GM12878 (cell line): ENCODE measurements at regions not wholly inside any gene's neighbourhood (a gene's known extent, or its start where the extent isn't known, plus 50 kb on each side); places are given as distances from the start of the nearest gene placed in this dataset.

ENCODE experiments used
- ATAC-seq: fragments of 200-7000 bp; cut with Tn5 transposase; 3 replicates; pipeline ENCODE4 v1.9.1; 2020; ENCODE audit warnings: mild to moderate bottlenecking, moderate library complexity
- BruUV-seq: library from RNA; stranded (reverse); fragments of 400-500 nt; replicated peaks from 2 replicates; lab custom pipeline; 2021; lab: Mats Ljungman, UMichigan
- CTCF ChIA-PET: fragments of 300-600 bp; sonication (Branson Sonifier 250); formaldehyde crosslinking; extraction: SDS; loops from one replicate; lab custom pipeline; 2021; ENCODE audit warnings: inconsistent platforms; lab: Yijun Ruan, JAX
- POLR2A ChIA-PET: fragments of 350-600 bp; formaldehyde crosslinking; extraction: SDS; loops from one replicate; lab custom pipeline; 2021; ENCODE audit warnings: inconsistent platforms; lab: Charles Lee
- RAD21 ChIA-PET: fragments of 300-600 bp; sonication (Branson Sonifier 250); formaldehyde crosslinking; loops from one replicate; lab custom pipeline; 2023; ENCODE audit warnings: antibody characterized with exemption; ENCODE audit not compliant: unreplicated experiment; lab: Charles Lee
- SMC1A ChIA-PET: fragments of 300-600 bp; sonication (Branson Sonifier 250); formaldehyde crosslinking; loops from one replicate; lab custom pipeline; 2023; ENCODE audit not compliant: unreplicated experiment, uncharacterized antibody; lab: Charles Lee
- DNase-seq: peaks from one replicate; pipeline ENCODE4 v3.0.0-alpha.2; 2011; ENCODE audit warnings: low read depth, low spot score
- FAIRE-seq: peaks from 3 replicates; lab custom pipeline; 2011; peaks lifted over from hg19 to GRCh38; lab: Jason Lieb, UNC
- H2AFZ ChIP-seq: 2 replicates; pipeline ENCODE4 v1.6.0; 2011; ENCODE audit warnings: low read depth, low read length, control low read depth; ENCODE audit not compliant: control insufficient read depth
- H3K27ac ChIP-seq: 2 replicates; pipeline ENCODE4 v1.5.1; 2011; ENCODE audit warnings: control low read depth; ENCODE audit not compliant: control insufficient read depth, insufficient read depth
- H3K27me3 ChIP-seq, 2 experiments: replicated peaks in 1 of 2; 2 replicates each; pipeline versions ENCODE4 v1.6.0 to v1.6.1; 2011; ENCODE audit warnings: low read length in 1 of 2; ENCODE audit not compliant: control insufficient read depth in 2 of 2, insufficient read depth in 2 of 2
- H3K36me3 ChIP-seq, 2 experiments: 2 replicates each; pipeline ENCODE4 v1.5.1; 2011; ENCODE audit warnings: low read length in 1 of 2; ENCODE audit not compliant: control insufficient read depth in 2 of 2, insufficient read depth in 2 of 2
- H3K4me1 ChIP-seq: 2 replicates; pipeline ENCODE4 v1.6.1; 2011; ENCODE audit warnings: mild to moderate bottlenecking, low read length, moderate library complexity, mixed read lengths; ENCODE audit not compliant: control insufficient read depth, insufficient read depth
- H3K4me2 ChIP-seq: 2 replicates; pipeline ENCODE4 v1.6.0; 2011; ENCODE audit warnings: control low read depth; ENCODE audit not compliant: control insufficient read depth, insufficient read depth
- H3K4me3 ChIP-seq: fragments of 200-600 bp; sonication (generic); 2 replicates; pipeline ENCODE4 v1.5.1; 2016
- H3K79me2 ChIP-seq: 2 replicates; pipeline ENCODE4 v1.6.0; 2011; ENCODE audit warnings: low read length; ENCODE audit not compliant: control insufficient read depth, insufficient read depth
- H3K9ac ChIP-seq: 2 replicates; pipeline ENCODE4 v1.8.0; 2011; ENCODE audit warnings: low read length, control low read depth, mixed read lengths; ENCODE audit not compliant: control insufficient read depth, insufficient read depth
- H3K9me3 ChIP-seq: replicated peaks from 3 replicates; pipeline ENCODE4 v1.5.1; 2011; ENCODE audit warnings: mild to moderate bottlenecking, low read length; ENCODE audit not compliant: control insufficient read depth, insufficient read depth
- H4K20me1 ChIP-seq: 2 replicates; pipeline ENCODE4 v1.6.0; 2011; ENCODE audit not compliant: control insufficient read depth, insufficient read depth
- ASH2L ChIP-seq: fragments of 300-600, 200-600 bp; sonication (generic); IDR thresholded peaks from 2 replicates; pipeline ENCODE4 v1.6.1; 2017; ENCODE audit warnings: low read depth, mild to moderate bottlenecking, borderline replicate concordance
- CBFB ChIP-seq: IDR thresholded peaks from 2 replicates; pipeline ENCODE4 v1.6.1; 2016; ENCODE audit warnings: antibody characterized with exemption, low read depth
- EZH2 ChIP-seq: IDR thresholded peaks from 2 replicates; pipeline ENCODE4 v1.6.1; 2012; ENCODE audit warnings: low read depth, mild to moderate bottlenecking, control low read depth, inconsistent platforms, low read length, borderline replicate concordance; ENCODE audit not compliant: control insufficient read depth
- KAT2A ChIP-seq: conservative IDR thresholded peaks from 2 replicates; pipeline ENCODE4 v1.6.1; 2011; ENCODE audit warnings: low read depth, low read length; ENCODE audit not compliant: control insufficient read depth
- MEF2A ChIP-seq: IDR thresholded peaks from 2 replicates; pipeline ENCODE4 v1.6.1; 2011; ENCODE audit warnings: low read depth, mild to moderate bottlenecking, low read length, moderate library complexity; ENCODE audit not compliant: insufficient read depth
- MLLT1 ChIP-seq: fragments of 450-650 bp; IDR thresholded peaks from 2 replicates; pipeline ENCODE4 v1.6.1; 2016; ENCODE audit warnings: mild to moderate bottlenecking
- MYC ChIP-seq: IDR thresholded peaks from 2 replicates; pipeline ENCODE4 v1.6.1; 2011; ENCODE audit warnings: mild to moderate bottlenecking, low read length, moderate library complexity, inconsistent platforms; ENCODE audit not compliant: insufficient read depth, insufficient replicate concordance, insufficient read length, severe bottlenecking
- SRF ChIP-seq, 2 experiments: IDR thresholded peaks; 2 replicates each; pipeline ENCODE4 v1.6.1; 2011; ENCODE audit warnings: low read depth in 2 of 2, low read length in 2 of 2, mild to moderate bottlenecking in 1 of 2, moderate library complexity in 1 of 2
- TCF12 ChIP-seq: IDR thresholded peaks from 2 replicates; pipeline ENCODE4 v1.6.1; 2011; ENCODE audit warnings: low read depth, mild to moderate bottlenecking, low read length
- WGBS: methylation state at CpG from one replicate; pipeline ENCODE4 v1.1.6; 2016; ENCODE audit warnings: low lambda C conversion rate; ENCODE audit not compliant: insufficient replicate concordance, insufficient coverage; ENCODE audit errors: missing lambda C conversion rate; 5-methylcytosine and 5-hydroxymethylcytosine counted together
- in situ Hi-C: fragments of 300-500 bp; cut with MboI; formaldehyde crosslinking; loops from 9 replicates; pipeline ENCODE4 v1.14.3; 2018; ENCODE audit warnings: mixed read lengths
- intact Hi-C: fragments of 100-400 bp; cut with micrococcal nuclease; formaldehyde crosslinking; loops from one replicate; pipeline ENCODE4 v1.14.2; 2022; ENCODE audit not compliant: unreplicated experiment

GRCh38 chrX:13119386-13119785, 75.0 kb upstream of the FAM9C start:
- Histone ChIP-seq H3K4me2 (no peak overlapping the region), H3K36me3 (no peaks in the 10 kb centered on the region), H3K4me3 (no peak overlapping the region), H3K27me3 (no peaks in the 10 kb centered on the region), H3K27ac (no peak overlapping the region), H2AFZ (no peak overlapping the region), H4K20me1 (no peaks in the 10 kb centered on the region), H3K9ac (no peak overlapping the region), H3K9me3 (peaks cover 7% of the 10 kb centered on the region), H3K79me2 (no peaks in the 10 kb centered on the region), H3K4me1 (peaks cover 9% of the 10 kb centered on the region)
- no peak for DNase-seq
- ChIA-PET POLR2A (no interaction called here), RAD21 (no interaction called here), SMC1A (interaction anchor here (0.6 kb wide), 1 partner anchor 39 kb away, joined by 3 read pairs; no protein-coding TSS in a partner anchor), CTCF (no interaction called here)
- WGBS = 35% methylated on average over 3 of the region's 3 CpGs
- in situ Hi-C loops = no loop called here
- FAIRE-seq = no peak
- intact Hi-C loops = no loop called here
- no peak for ATAC-seq
- BruUV-seq = no TSS peak
- TF ChIP-seq MEF2A (no peak), TCF12 (no peak), KAT2A (no peak), ASH2L (no peak), MYC (no peak), EZH2 (no peak), CBFB (no peak), SRF (IDR thresholded peaks at IDR 0.05; ENCODE audit: low read depth in 2 of 2, low read length in 2 of 2) (no peak), MLLT1 (no peak)
